GM12872 (cell line): ENCODE measurements at regions not wholly inside any gene's neighbourhood (a gene's known extent, or its start where the extent isn't known, plus 50 kb on each side); places are given as distances from the start of the nearest gene placed in this dataset.
A peak's percentile ranks its signal among the peaks of the same experiment; 100 is the strongest.

ENCODE experiments used
- CTCF ChIP-seq: IDR thresholded peaks from 3 replicates; pipeline ENCODE4 v1.5.1; 2011; ENCODE audit warnings: low read depth, mild to moderate bottlenecking, low read length, moderate library complexity; ENCODE audit not compliant: insufficient read depth

- TF ChIP-seq CTCF, result no peak
Measured at GRCh38 chr2:56718413-56718812, 534.6 kb downstream of the CCDC85A start.

GRCh38 chr2:56729212-56729611 is 545.4 kb downstream of the CCDC85A start:
- TF ChIP-seq CTCF, result no peak

- no peak for TF ChIP-seq CTCF
Measured at GRCh38 chr2:56732946-56733345, 549.2 kb downstream of the CCDC85A start.

- no peak for TF ChIP-seq CTCF
Measured at GRCh38 chr2:56739413-56739812, 555.6 kb downstream of the CCDC85A start.

GRCh38 chr2:56741601-56742102 is 557.9 kb downstream of the CCDC85A start:
- no peak for TF ChIP-seq CTCF

GRCh38 chr2:56743807-56744206 is 560.0 kb downstream of the CCDC85A start:
- TF ChIP-seq CTCF, result no peak

GRCh38 chr2:56749152-56749752 is 565.5 kb downstream of the CCDC85A start:
- TF ChIP-seq CTCF, result peak; percentile 44; the same call in 2 of the 3 replicates
